Keratinocyte (primary cell): ENCODE measurements at regions not wholly inside any gene's neighbourhood (a gene's known extent, or its start where the extent isn't known, plus 50 kb on each side); places are given as distances from the start of the nearest gene placed in this dataset.
"Not testable (repeated sequence)": the region's sequence is repeated elsewhere in the genome, so short reads cannot be mapped to it uniquely, and the experiment has no call there.

Source experiments
- DNase-seq: peaks from one replicate; pipeline ENCODE4 v3.0.0-alpha.2; 2011; ENCODE audit warnings: low read depth, missing footprints, low spot score
- FAIRE-seq: peaks from 2 replicates; lab custom pipeline; 2011; peaks lifted over from hg19 to GRCh38; lab: Jason Lieb, UNC
- H2AFZ ChIP-seq: 2 replicates; pipeline ENCODE4 v1.6.0; 2012; ENCODE audit warnings: low read length, control low read depth, inconsistent platforms; ENCODE audit not compliant: control insufficient read depth
- H3K27ac ChIP-seq: 2 replicates; pipeline ENCODE4 v1.5.1; 2011; ENCODE audit warnings: low read length; ENCODE audit not compliant: control insufficient read depth, insufficient read depth
- H3K27me3 ChIP-seq: 3 replicates; pipeline ENCODE4 v1.6.0; 2011; ENCODE audit warnings: low read length; ENCODE audit not compliant: control insufficient read depth, insufficient read depth; ENCODE audit errors: extremely low read depth
- H3K36me3 ChIP-seq, 2 experiments: 2 replicates in 1 of 2; 3 replicates in 1 of 2; pipeline ENCODE4 v1.5.1; 2011; ENCODE audit warnings: low read length in 2 of 2, mild to moderate bottlenecking in 1 of 2; ENCODE audit not compliant: control insufficient read depth in 2 of 2, insufficient read depth in 2 of 2; ENCODE audit errors: extremely low read depth in 1 of 2
- H3K4me1 ChIP-seq: 3 replicates; pipeline ENCODE4 v1.5.1; 2011; ENCODE audit warnings: low read length; ENCODE audit not compliant: control insufficient read depth, insufficient read depth; ENCODE audit errors: extremely low read depth
- H3K4me2 ChIP-seq: 3 replicates; pipeline ENCODE4 v1.6.0; 2011; ENCODE audit warnings: low read depth, low read length; ENCODE audit not compliant: control insufficient read depth, insufficient read depth; ENCODE audit errors: extremely low read depth
- H3K4me3 ChIP-seq, 3 experiments: fragments of 200-600 bp in 1 of 3; sonication (generic) in 1 of 3; 2 replicates in 2 of 3; 3 replicates in 1 of 3; pipeline ENCODE4 v1.5.1; 2011 to 2016; ENCODE audit warnings: low read length in 3 of 3, mild to moderate bottlenecking in 3 of 3, control low read depth in 2 of 3, inconsistent platforms in 1 of 3, low read depth in 1 of 3, mixed read lengths in 1 of 3, mixed run types in 1 of 3, moderate library complexity in 1 of 3; ENCODE audit not compliant: control insufficient read depth in 2 of 3, insufficient read depth in 2 of 3; ENCODE audit errors: extremely low read depth in 1 of 3
- H3K79me2 ChIP-seq: 2 replicates; pipeline ENCODE4 v1.6.0; 2012; ENCODE audit warnings: low read length; ENCODE audit not compliant: control insufficient read depth, insufficient read depth
- H3K9ac ChIP-seq: 3 replicates; pipeline ENCODE4 v1.6.0; 2011; ENCODE audit warnings: low read length; ENCODE audit not compliant: control insufficient read depth, insufficient read depth; ENCODE audit errors: extremely low read depth
- H3K9me1 ChIP-seq: 3 replicates; pipeline ENCODE4 v1.6.0; 2011; ENCODE audit warnings: low read length; ENCODE audit not compliant: control insufficient read depth, insufficient read depth; ENCODE audit errors: extremely low read depth
- H3K9me3 ChIP-seq: 2 replicates; pipeline ENCODE4 v1.5.1; 2012; ENCODE audit warnings: low read depth, low read length; ENCODE audit not compliant: control insufficient read depth
- H4K20me1 ChIP-seq: 3 replicates; pipeline ENCODE4 v1.6.0; 2011; ENCODE audit warnings: low read length; ENCODE audit not compliant: control insufficient read depth, insufficient read depth; ENCODE audit errors: extremely low read depth
- CTCF ChIP-seq, 3 experiments: IDR thresholded peaks in 1 of 3; conservative IDR thresholded peaks in 1 of 3; optimal IDR thresholded peaks in 1 of 3; 2 replicates in 2 of 3; 3 replicates in 1 of 3; pipeline versions ENCODE3 to v1.5.1; 2011; ENCODE audit warnings: low read length in 3 of 3, mild to moderate bottlenecking in 3 of 3, moderate library complexity in 2 of 3, control low read depth in 1 of 3, inconsistent platforms in 1 of 3; ENCODE audit not compliant: insufficient read depth in 2 of 3; ENCODE audit errors: extremely low read depth in 1 of 3
- EZH2 ChIP-seq: IDR thresholded peaks from one replicate; pipeline ENCODE4 v1.6.1; 2012; ENCODE audit warnings: inconsistent platforms, mild to moderate bottlenecking, low read length, moderate library complexity
- dilution Hi-C: fragments of 300-500 bp; cut with MboI; formaldehyde crosslinking; loops from one replicate; pipeline ENCODE4 v1.7.0; 2020; ENCODE audit warnings: low sequenced_read_pairs; ENCODE audit not compliant: extremely low pct_ligation_motif_present

GRCh38 chrX:19225909-19226308, 103.6 kb upstream of the ADGRG2 start:
- no peak for TF ChIP-seq EZH2
- TF ChIP-seq CTCF (optimal IDR thresholded peaks at IDR 0.05 in 1 of 3, IDR thresholded peaks at IDR 0.05 in 1 of 3, conservative IDR thresholded peaks at IDR 0.05 in 1 of 3; ENCODE audit: extremely low read depth in 1 of 3, insufficient read depth in 2 of 3, low read length in 3 of 3): peak in 2 of 3 experiments; percentile 3 to 32

GRCh38 chrX:19229896-19230295, 107.6 kb upstream of the ADGRG2 start:
- H3K9me1 ChIP-seq, H3K27me3 ChIP-seq, H4K20me1 ChIP-seq, H3K4me1 ChIP-seq, H3K27ac ChIP-seq, H3K4me3 ChIP-seq, FAIRE-seq, H3K79me2 ChIP-seq, H3K9ac ChIP-seq, DNase-seq, dilution Hi-C loops, H3K9me3 ChIP-seq, H3K4me2 ChIP-seq, H3K36me3 ChIP-seq, H2AFZ ChIP-seq: not testable (repeated sequence)

More at GRCh38 chrX:19225909-19226308, 103.6 kb upstream of the ADGRG2 start:
- Histone ChIP-seq H3K4me2 (no peak overlapping the region), H3K27ac (no peak overlapping the region), H3K4me3 (no peak overlapping the region), H3K9ac (no peak overlapping the region), H4K20me1 (no peaks in the 10 kb centered on the region), H3K79me2 (no peaks in the 10 kb centered on the region), H3K27me3 (no peaks in the 10 kb centered on the region), H3K36me3 (no peaks in the 10 kb centered on the region), H3K4me1 (no peaks in the 10 kb centered on the region), H3K9me1 (no peaks in the 10 kb centered on the region), H2AFZ (no peak overlapping the region), H3K9me3 (no peaks in the 10 kb centered on the region)
- FAIRE-seq: no peak
- dilution Hi-C loops: no loop called here
- no peak for DNase-seq

- dilution Hi-C loops: no loop called here
- DNase-seq: no peak
- Histone ChIP-seq H3K27ac (no peak overlapping the region), H3K4me3 (no peak overlapping the region), H3K9ac (no peak overlapping the region), H3K79me2 (no peaks in the 10 kb centered on the region), H3K27me3 (no peaks in the 10 kb centered on the region), H3K4me2 (no peak overlapping the region), H3K4me1 (no peaks in the 10 kb centered on the region), H3K36me3 (no peaks in the 10 kb centered on the region), H3K9me3 (no peaks in the 10 kb centered on the region), H3K9me1 (no peaks in the 10 kb centered on the region), H2AFZ (no peak overlapping the region), H4K20me1 (no peaks in the 10 kb centered on the region)
- no peak for FAIRE-seq
- TF ChIP-seq CTCF (optimal IDR thresholded peaks at IDR 0.05 in 1 of 3, IDR thresholded peaks at IDR 0.05 in 1 of 3, conservative IDR thresholded peaks at IDR 0.05 in 1 of 3; ENCODE audit: extremely low read depth in 1 of 3, insufficient read depth in 2 of 3, low read length in 3 of 3): no peak
- no peak for TF ChIP-seq EZH2
These were observed 105.8 kb upstream of the PDHA1 start for GRCh38 chrX:19237901-19238300.
